HG03175 (cell line): ENCODE measurements at regions not wholly inside any gene's neighbourhood (a gene's known extent, or its start where the extent isn't known, plus 50 kb on each side); places are given as distances from the start of the nearest gene placed in this dataset.

ENCODE experiments used
- ATAC-seq: cut with Tn5 transposase; IDR thresholded peaks from one replicate; pipeline ENCODE4 v1.9.1; 2021; ENCODE audit warnings: mild to moderate bottlenecking, moderate library complexity; ENCODE audit not compliant: unreplicated experiment

DNA sequence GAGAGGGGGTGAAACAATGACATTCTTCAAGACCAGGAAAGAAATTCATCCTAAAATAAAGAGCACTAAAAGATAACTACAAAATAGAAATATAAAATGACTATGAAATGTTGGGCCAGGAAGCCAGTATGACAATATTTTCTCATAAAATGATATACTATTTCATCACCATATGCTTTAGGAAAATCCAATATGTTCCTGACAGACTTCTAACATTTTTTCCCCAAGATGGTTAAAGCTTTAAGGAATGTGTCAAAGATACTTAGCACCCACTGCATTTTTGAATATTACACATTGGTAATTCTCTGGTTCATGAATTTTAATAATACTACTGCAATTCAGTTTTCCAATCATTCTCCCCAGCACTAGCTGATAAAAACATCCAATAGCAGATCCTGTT is 87.7 kb upstream of the PLEKHG7 start:
- ATAC-seq: no peak

GRCh38 chr12:92614502-92614901 is 88.3 kb upstream of the PLEKHG7 start:
- ATAC-seq: no peak

GRCh38 chr12:92614001-92614400 is 88.8 kb upstream of the PLEKHG7 start:
- ATAC-seq: no peak

- no peak for ATAC-seq
Measured at GRCh38 chr12:92612611-92613010, 90.2 kb upstream of the PLEKHG7 start.

DNA sequence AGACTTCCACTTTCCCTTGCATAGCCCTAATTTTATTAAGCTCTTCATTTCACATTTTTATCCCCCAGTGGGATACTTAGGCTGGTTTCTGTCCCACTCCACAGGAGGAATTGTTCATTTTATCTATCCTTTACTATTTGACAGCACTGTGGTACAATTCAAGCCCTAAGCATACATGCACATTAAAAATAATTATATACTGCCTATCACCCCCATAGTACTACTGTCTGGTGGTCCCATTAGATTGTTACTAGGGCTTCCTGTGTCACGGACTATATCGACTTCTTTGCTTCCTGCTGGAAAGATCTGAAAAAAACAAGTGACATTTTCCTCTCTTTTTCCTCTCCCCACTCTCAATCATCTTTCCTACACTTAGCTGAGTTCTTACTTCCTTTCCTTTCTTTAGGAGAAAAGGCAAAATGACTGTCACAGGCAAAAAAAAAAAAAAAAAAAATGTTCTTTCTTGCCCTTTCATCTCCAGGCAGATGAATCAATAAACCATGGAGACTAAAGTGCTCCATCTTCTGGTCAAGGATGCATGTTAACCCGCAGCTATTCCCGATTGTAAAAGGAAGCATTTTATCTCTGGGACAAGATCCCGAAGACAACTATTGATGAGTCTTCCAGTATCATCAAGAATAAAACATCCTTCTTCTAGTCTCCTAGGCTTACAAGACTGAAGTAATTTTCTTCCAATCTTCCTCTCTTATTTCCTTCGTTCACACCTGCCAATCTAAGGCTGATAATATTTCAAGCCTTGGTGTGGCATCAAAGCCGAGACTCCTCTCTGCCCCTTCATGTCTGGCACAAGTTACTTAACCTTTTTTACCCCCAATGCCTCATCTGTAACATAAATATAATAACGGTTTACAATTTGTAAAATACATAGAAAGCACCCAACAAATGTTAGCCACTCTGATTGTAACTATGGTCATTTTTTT is 94.4 kb upstream of the PLEKHG7 start:
- ATAC-seq: no peak

DNA sequence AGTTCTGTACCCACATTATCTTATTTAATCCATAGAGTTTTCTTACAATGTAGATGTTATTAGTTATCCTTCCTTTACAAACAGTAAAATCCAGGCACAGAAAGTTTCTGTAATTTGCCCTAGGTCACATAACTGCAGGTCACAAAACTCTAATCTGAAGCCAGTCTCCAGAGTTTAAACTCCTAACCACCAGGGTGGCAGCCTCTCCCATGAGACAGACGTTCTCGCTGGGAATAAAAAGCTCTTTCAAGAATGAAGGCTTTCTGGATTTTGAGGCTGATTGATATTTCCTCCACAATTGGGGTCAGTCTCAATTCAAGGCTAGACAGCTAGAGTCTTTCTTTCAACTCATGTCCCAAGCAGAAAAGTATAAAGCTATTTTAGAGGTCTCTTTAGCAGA is 95.8 kb upstream of the PLEKHG7 start:
- no peak for ATAC-seq

- ATAC-seq: no peak
Measured at GRCh38 chr12:92605621-92606170, 97.1 kb upstream of the PLEKHG7 start.

DNA sequence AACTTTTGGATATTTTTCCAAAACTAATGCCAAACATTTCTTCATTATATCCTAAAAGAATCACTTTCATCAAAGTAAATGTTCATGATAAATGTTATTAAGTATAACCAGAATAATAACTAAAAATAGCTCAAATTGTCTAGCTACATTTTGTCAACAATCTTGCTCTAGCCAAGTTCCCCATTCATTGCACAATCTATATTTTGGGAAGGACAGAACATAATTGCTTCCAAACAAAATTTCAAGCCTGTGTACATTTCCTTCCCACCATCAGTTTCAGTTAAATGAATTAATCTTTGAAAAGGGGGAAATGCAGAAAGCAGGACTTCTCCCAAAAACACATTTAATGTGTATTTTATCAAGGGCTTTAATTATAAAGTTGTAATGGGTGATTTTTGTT is 98.0 kb upstream of the PLEKHG7 start:
- no peak for ATAC-seq

DNA sequence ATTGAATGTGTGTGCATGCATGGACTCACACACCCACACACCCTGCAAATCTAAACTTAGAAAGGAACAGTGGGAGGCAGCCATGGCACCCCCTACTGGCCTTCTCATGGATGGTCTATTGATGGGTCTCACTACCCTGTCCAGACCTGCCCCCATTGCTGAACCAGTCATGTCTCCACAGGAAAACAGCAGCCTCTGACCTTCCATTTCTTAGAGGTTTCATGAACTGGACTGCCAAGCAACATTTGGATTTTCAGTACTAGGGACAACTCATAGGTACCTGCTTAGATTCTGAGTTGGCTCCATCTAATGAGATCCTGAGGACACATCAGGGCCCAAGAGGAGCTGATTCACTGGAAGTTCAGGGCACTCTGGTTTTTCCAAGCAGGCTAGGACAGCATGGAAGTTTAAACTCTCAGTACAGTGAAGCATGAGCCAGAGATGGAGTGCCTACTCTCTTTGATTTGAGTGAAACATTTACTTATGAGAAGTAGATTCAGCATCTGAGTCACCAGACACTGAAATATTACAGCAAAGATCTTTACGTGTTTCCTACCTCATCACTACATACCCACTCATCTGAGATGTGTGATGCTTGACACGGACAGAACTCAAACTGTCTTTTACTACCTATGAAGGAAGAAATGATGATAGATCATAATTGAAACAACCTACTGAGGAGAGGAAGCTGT is 98.9 kb upstream of the PLEKHG7 start:
- ATAC-seq: no peak

GRCh38 chr12:92602930-92603623 is 99.7 kb upstream of the PLEKHG7 start:
- no peak for ATAC-seq

DNA sequence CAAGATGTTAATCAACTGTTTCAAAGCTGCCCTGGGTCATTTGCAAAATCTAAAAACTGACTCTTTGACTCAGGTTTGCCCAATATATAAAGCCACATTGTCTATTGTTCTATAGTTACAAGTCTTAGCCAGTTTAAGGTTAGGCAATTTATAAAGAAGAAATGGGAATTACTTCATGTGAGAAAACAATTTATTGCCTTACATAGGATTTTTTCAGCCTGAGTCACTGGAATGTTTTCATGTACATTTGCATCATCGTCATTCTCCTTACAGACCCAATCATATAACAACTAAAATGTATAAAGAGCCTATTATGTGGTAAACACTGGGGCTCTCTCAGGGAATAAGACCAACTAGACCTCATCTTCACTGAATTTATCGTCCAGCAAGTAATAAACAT is 100.3 kb upstream of the PLEKHG7 start:
- no peak for ATAC-seq

DNA sequence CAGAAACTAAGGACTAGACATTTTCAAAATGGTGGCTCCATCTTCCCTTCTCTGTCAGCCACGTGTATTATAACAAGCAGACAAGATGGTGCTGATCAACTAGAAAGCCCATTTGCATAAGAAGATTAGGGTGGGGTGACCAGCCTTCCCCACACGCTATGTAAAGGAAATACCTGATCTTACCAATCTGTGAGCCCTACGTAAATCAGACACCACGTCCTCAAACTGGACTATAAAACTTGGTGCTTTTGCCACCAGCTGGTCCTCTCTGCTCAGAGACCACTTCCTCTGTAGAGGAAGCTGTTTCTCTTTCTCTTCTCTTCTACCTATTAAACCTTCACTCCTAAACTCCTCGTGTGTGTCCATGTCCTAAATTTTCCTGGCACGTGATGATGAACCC is 101.1 kb upstream of the PLEKHG7 start:
- no peak for ATAC-seq

DNA sequence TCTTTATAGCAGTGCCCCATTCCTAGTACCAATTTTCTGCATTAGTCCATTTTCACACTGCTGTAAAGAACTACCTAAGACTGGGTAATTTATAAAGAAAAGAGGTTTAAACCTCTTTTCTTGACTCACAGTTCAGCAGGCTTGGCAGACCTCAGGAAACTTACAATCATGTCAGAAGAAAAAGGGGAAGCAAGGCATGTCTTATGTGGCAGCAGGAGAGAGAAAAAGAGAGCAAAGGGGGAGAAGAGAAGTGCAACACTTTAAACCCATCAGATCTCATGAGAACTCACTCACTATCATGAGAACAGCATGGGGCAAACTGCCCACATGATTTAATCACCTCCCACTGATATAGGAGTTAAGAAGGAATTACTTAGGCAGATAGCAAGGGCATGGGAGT is 101.6 kb upstream of the PLEKHG7 start:
- ATAC-seq: no peak

GRCh38 chr12:92600052-92600451 is 102.7 kb upstream of the PLEKHG7 start:
- no peak for ATAC-seq

- no peak for ATAC-seq
Measured at GRCh38 chr12:92597997-92598396, 104.8 kb upstream of the PLEKHG7 start.

GRCh38 chr12:92597118-92597517 is 105.7 kb upstream of the PLEKHG7 start:
- ATAC-seq: no peak

- no peak for ATAC-seq
Measured at GRCh38 chr12:92596383-92596782, 106.4 kb upstream of the PLEKHG7 start.

DNA sequence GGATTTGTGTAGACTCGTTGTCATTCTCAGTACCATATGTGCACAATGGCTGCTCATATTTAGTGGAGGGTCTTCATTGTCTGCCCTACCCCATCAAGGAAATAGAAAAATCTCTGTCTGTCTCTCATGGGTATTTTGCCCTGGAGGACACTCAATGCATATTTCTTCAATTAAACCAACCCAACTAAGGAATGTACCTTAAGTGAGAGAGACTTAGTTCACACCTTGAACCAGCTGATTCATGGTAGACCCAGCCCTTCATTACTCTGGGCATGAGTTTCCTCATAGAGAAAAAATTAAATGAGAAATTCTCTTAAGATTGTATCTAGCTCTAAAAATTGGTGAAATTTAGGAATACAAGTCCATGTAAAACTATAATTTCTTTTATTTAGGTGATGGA is 107.1 kb upstream of the PLEKHG7 start:
- ATAC-seq: no peak

- peak; percentile 100 for ATAC-seq
Measured at GRCh38 chr12:92593734-92594402, 108.9 kb upstream of the PLEKHG7 start.

DNA sequence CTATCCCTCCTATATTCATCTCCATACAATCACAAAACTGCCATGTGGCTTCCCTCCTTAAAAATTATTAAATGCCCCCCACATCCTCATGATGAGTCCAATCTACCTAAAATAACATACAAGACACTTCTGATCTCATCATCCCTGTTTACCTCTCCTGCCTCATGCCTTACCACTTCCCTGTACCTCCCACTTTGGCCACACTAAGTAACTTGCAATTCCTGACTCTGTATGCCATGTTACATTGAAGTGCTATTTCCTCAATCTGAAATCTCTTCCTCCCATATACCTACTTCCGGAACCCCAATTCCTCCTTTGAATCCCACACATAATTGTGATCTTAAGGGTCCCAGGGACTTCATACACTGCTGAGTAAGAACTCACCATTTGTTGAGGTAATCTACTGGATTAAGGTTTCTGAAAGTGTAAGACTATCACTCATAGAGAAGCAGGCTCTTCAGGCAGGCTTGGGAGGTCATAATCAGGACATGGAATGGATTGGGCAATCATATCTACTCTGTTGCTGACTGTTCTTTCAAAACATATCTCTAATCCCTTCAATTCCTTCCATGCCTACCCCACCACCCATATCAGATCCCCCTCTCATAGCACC is 117.6 kb upstream of the PLEKHG7 start:
- no peak for ATAC-seq
